ENCODE measurements at regions not wholly inside any gene's neighbourhood (a gene's known extent, or its start where the extent isn't known, plus 50 kb on each side); places are given as distances from the start of the nearest gene placed in this dataset.

DNA sequence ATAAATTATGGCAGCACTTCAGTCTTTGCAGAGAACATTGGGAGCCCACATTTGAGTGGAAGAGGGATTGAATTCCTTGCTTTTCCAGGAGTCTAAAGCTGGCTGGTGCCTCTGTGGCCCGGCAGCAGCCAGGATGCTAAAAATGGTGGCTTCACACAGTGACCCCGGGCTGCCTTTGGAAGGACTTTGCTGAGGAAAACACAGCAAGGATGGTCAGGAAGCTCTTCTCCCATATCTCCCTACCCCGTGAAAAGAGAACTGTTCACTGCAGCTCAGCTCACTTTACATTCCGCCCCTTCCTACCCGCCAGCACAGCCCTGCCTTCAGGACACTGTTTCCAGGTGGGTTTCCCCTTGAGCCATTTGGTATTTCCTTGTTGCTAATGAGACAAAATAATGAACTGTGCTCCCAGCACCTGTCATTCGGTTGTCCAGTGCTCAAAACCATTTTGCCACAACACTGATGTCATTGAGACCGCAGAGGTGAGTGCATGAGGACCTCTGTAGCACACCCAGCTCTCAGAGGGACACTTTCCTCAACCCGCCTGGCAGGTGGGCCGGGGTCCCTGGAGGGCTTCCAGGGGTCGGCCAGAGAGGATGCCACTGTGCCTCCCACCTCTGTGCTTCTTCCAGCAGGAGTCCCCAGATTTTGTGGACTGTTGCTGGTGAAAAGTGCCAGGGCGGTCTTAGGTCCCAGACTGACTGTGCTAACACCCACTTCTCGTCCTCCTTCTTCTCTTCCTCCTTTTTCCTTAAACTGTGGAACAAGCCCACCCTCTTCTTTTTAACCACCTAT, 255.7 kb upstream of the PPP2R2D start:
- no peak overlapping the region for H3K27ac ChIP-seq (ENCODE audit: insufficient read depth, low read depth, low read length, poor library complexity, severe bottlenecking)
- H3K27me3 ChIP-seq (ENCODE audit: control insufficient read depth, insufficient read depth, low read length, poor library complexity, severe bottlenecking) = no peaks in the 10 kb centered on the region
- H3K4me1 ChIP-seq (ENCODE audit: control insufficient read depth, insufficient read depth, low read length) = peaks cover 6% of the 10 kb centered on the region
- H3K36me3 ChIP-seq (ENCODE audit: control insufficient read depth, insufficient read depth, low read length) = no peaks in the 10 kb centered on the region
- WGBS, 2 experiments = 92% methylated on average over 12 of the region's 12 CpGs
- H3K9me3 ChIP-seq (ENCODE audit: control insufficient read depth, low read length) = no peaks in the 10 kb centered on the region
- H3K4me3 ChIP-seq (ENCODE audit: insufficient read depth, low read depth, low read length) = no peak overlapping the region

DNA sequence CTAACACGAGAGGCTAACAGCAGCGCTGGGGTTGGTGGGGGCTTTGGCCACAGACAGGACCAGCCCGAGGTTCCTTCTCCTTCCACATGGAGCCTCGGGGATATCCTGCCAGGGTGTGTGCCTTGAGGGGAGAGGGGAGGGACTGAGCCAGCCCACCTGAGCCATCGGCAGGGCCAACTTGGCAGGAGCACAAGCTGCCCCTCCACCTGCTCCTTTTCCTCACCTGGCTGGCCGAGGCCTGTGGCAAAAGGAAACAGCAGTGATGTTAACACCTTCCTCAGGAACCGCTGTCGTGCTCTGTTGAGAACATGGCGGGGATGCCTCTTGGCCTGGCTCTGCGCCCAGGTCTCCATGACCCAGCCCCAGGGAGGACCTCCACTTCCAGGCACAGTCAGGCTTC, 255.1 kb upstream of the PPP2R2D start:
- WGBS, 2 experiments = 92 to 96% methylated on average over 10 of the region's 10 CpGs
- H3K4me1 ChIP-seq (ENCODE audit: control insufficient read depth, insufficient read depth, low read length) = peaks cover 6% of the 10 kb centered on the region
- H3K4me3 ChIP-seq (ENCODE audit: insufficient read depth, low read depth, low read length) = no peak overlapping the region
- H3K9me3 ChIP-seq (ENCODE audit: control insufficient read depth, low read length) = no peaks in the 10 kb centered on the region
- no peak overlapping the region for H3K27ac ChIP-seq (ENCODE audit: insufficient read depth, low read depth, low read length, poor library complexity, severe bottlenecking)
- no peaks in the 10 kb centered on the region for H3K36me3 ChIP-seq (ENCODE audit: control insufficient read depth, insufficient read depth, low read length)
- no peaks in the 10 kb centered on the region for H3K27me3 ChIP-seq (ENCODE audit: control insufficient read depth, insufficient read depth, low read length, poor library complexity, severe bottlenecking)

DNA sequence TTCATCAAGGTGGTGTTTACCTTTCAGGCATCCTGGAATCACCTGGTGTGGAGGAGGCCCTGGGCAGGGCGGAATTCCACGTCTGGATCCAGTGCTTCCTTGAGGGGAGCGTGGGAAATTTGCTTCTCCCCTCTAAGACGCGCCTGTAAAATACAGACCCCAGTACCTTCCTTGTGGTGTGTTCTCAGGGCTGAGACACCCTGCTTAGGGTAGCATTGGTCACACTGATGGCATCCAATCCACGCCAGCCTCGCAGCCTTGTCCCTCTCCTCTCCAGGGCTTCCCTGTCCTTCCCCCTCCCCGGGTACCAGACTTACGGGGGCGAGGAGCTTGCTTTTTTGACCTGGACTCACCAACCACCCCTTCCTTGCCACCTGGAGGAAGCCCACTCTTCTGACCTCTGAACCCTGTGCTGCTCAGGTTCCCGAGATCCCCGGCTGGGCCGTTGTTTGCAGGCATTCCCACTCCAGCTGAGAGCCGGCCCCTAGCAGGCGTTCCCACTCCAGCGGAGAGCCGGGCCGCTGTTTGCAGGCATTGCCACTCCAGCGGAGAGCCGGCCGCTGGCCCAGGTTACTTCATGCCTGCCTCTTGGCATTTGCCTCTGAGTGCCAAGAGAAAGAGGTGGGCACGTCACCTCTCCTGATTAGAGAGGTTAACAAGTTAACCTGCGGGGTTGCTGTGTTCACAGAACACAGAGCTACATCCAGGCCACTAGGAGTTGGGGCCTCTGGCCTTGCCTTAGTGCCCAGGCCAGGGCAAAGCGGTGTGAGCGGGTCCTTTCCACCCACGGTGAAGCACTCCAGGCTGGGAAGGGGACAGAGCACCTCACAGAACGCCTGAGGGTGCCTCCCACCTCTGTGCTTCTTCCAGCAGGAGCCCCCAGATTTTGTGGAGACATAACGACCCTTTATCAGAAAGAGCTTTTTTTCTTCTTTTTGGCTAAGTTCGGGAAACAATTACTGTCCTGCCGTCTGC, 254.0 kb upstream of the PPP2R2D start:
- H3K36me3 ChIP-seq (ENCODE audit: control insufficient read depth, insufficient read depth, low read length) = no peaks in the 10 kb centered on the region
- H3K27ac ChIP-seq (ENCODE audit: insufficient read depth, low read depth, low read length, poor library complexity, severe bottlenecking) = no peak overlapping the region
- 76 to 80% methylated on average over 30 of the region's 30 CpGs for WGBS, 2 experiments
- no peaks in the 10 kb centered on the region for H3K27me3 ChIP-seq (ENCODE audit: control insufficient read depth, insufficient read depth, low read length, poor library complexity, severe bottlenecking)
- no peak overlapping the region for H3K4me3 ChIP-seq (ENCODE audit: insufficient read depth, low read depth, low read length)
- no peaks in the 10 kb centered on the region for H3K9me3 ChIP-seq (ENCODE audit: control insufficient read depth, low read length)
- peaks cover 7% of the 10 kb centered on the region for H3K4me1 ChIP-seq (ENCODE audit: control insufficient read depth, insufficient read depth, low read length)

DNA sequence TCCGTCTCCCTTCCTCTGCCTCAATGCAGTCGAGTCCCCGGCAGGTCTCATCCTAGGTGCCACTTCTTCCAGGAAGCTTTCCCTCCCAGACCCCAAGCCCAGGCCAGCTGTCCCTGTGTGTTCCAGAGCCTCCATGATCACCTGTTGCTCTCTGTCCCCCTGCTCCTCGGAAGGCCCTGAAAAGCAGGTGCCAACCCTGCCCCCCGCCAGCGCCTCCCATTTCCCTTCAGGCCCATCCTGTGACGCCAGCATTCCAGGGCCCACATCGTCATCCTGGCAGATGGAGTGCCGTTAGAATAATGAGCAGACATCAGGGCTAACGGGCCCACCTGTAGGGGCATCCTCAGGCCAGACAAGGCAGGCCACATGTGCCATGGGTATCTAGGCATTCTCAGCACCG, 253.0 kb upstream of the PPP2R2D start:
- Histone ChIP-seq H3K9me3 (ENCODE audit: control insufficient read depth, low read length) (no peaks in the 10 kb centered on the region), H3K4me3 (ENCODE audit: insufficient read depth, low read depth, low read length) (no peak overlapping the region), H3K27ac (ENCODE audit: insufficient read depth, low read depth, low read length, poor library complexity, severe bottlenecking) (no peak overlapping the region), H3K27me3 (ENCODE audit: control insufficient read depth, insufficient read depth, low read length, poor library complexity, severe bottlenecking) (no peaks in the 10 kb centered on the region), H3K4me1 (ENCODE audit: control insufficient read depth, insufficient read depth, low read length) (peaks cover 17% of the 10 kb centered on the region), H3K36me3 (ENCODE audit: control insufficient read depth, insufficient read depth, low read length) (no peaks in the 10 kb centered on the region)
- WGBS, 2 experiments = 90 to 91% methylated on average over 11 of the region's 11 CpGs

DNA sequence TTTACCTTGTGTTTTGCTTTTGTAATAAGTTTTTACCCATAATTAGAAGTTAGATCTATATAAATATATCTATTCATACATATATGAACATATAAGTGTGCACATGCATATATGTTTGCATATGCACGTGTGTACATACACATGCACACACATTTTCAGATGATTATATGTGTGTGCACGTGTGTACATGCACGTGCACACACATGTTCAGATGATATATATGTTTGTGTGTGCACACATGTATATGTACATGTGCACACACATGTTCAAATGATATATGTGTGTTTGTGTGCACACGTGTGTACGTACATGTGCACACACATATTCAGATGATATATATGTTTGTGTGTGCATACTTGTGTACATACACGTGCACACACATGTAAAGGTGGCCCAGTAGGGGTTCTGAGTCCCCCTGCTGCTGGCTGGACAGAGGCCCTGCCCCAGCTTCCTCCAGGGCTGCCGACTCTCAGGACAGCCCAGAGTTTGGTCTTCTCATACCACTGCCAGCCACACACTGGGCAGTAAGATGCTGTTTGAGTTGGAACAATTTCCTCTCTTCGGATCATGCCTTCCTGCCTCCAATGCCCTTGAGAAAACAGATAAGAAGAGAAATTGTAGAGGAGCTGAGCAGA, 252.3 kb upstream of the PPP2R2D start:
- Histone ChIP-seq H3K4me3 (ENCODE audit: insufficient read depth, low read depth, low read length) (no peak overlapping the region), H3K9me3 (ENCODE audit: control insufficient read depth, low read length) (no peaks in the 10 kb centered on the region), H3K27ac (ENCODE audit: insufficient read depth, low read depth, low read length, poor library complexity, severe bottlenecking) (no peak overlapping the region), H3K4me1 (ENCODE audit: control insufficient read depth, insufficient read depth, low read length) (peaks cover 18% of the 10 kb centered on the region), H3K36me3 (ENCODE audit: control insufficient read depth, insufficient read depth, low read length) (no peaks in the 10 kb centered on the region), H3K27me3 (ENCODE audit: control insufficient read depth, insufficient read depth, low read length, poor library complexity, severe bottlenecking) (no peaks in the 10 kb centered on the region)
- WGBS, 2 experiments = 84 to 90% methylated on average over 8 of the region's 8 CpGs

DNA sequence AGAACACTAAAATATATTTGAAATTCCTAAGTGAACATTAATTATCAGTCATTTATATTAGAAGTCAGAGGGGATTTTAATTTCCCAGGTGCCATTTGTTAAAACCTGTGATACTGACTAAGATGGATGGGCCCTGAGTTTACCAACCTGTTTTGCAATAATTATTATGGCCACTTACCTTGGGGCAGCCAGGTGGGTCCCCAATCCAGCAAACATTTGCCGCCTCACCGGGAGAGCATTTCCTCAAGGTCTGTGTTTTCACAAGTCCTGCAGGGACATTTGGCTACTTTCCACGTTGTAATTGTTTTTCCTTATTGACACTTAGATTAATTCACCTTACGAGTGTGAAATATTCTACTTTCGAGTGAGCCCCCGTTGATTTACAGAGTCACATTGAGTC, 251.2 kb upstream of the PPP2R2D start:
- WGBS, 2 experiments = 91 to 95% methylated on average over 6 of the region's 6 CpGs
- H3K36me3 ChIP-seq (ENCODE audit: control insufficient read depth, insufficient read depth, low read length) = no peaks in the 10 kb centered on the region

DNA sequence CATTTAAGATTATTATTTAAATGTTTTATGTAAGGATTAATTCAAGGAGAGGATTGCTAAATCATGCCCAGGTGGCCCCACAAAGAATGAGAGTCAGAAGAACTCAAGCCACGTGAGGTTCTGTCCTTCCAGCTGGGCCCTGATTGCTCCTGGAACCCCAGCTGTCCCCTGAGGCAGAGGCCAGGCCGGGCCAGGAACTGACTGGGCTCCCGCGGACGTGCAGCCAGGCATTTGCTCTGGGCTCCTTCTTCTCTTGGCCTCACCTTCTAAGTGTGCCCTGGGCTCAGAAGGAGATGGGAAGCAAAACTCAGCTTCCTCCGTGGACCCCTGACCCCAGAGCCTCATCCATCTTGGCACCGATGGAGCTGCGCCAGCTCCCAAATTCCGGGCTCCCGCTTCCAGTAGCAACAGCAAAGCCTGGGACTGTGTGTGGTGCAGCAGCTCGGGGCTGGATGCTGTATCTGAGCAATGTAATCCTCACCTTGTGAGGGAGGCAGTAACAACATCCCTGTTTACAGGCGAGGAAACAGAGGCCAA, 250.6 kb upstream of the PPP2R2D start:
- 77 to 82% methylated on average over 12 of the region's 12 CpGs for WGBS, 2 experiments
- H3K9me3 ChIP-seq (ENCODE audit: control insufficient read depth, low read length) = no peaks in the 10 kb centered on the region
- no peak overlapping the region for H3K27ac ChIP-seq (ENCODE audit: insufficient read depth, low read depth, low read length, poor library complexity, severe bottlenecking)
- H3K27me3 ChIP-seq (ENCODE audit: control insufficient read depth, insufficient read depth, low read length, poor library complexity, severe bottlenecking) = no peaks in the 10 kb centered on the region
- peaks cover 11% of the 10 kb centered on the region for H3K4me1 ChIP-seq (ENCODE audit: control insufficient read depth, insufficient read depth, low read length)
- no peaks in the 10 kb centered on the region for H3K36me3 ChIP-seq (ENCODE audit: control insufficient read depth, insufficient read depth, low read length)
- no peak overlapping the region for H3K4me3 ChIP-seq (ENCODE audit: insufficient read depth, low read depth, low read length)

More for the DNA sequence above, 251.2 kb upstream of the PPP2R2D start:
- Histone ChIP-seq H3K4me1 (ENCODE audit: control insufficient read depth, insufficient read depth, low read length) (peaks cover 11% of the 10 kb centered on the region), H3K9me3 (ENCODE audit: control insufficient read depth, low read length) (no peaks in the 10 kb centered on the region), H3K27me3 (ENCODE audit: control insufficient read depth, insufficient read depth, low read length, poor library complexity, severe bottlenecking) (no peaks in the 10 kb centered on the region), H3K4me3 (ENCODE audit: insufficient read depth, low read depth, low read length) (no peak overlapping the region), H3K27ac (ENCODE audit: insufficient read depth, low read depth, low read length, poor library complexity, severe bottlenecking) (no peak overlapping the region)

DNA sequence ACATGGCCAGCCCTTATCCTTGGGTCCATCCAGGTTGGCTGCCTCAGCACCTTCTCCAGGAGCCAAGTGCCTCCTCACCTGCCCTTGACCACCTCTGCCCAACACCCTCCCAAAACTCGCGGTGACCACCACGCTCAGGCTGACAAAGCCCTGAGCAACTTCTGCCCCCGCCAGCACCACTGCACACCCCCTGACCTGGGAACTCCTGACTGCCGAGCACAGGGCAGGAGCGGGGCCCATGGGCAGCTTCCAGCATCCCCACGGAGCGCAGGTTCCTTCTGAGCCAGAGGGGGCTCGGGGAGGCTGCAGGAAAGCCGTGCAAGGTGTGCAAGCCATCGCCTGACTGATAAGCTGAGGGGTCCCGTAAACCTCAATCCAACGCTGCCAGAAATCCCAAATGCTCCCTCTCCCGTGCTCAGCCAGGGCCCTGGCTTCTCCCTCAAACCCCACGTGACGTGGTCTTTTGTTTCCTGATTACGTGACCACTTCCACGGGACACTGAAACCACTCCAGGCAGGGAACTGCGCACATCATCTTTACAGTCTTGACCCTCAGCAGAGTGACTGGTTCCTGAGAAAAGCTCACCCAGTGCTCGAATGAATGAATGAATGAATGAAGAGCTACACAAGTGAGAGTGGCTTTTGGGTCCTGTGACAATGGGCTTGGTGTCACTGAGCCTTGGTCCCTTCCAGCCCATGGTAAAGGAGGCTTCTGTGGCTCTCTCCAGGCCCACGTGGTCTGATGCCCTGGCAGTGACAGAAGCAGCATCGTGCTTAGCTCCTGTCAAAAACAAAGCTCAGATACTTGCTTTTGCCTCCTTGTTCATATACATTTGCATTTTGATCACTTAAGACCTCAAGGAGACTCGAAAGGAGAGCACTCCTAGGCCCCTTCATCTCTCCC, 249.8 kb upstream of the PPP2R2D start:
- no peak overlapping the region for H3K27ac ChIP-seq (ENCODE audit: insufficient read depth, low read depth, low read length, poor library complexity, severe bottlenecking)
- H3K4me3 ChIP-seq (ENCODE audit: insufficient read depth, low read depth, low read length) = no peak overlapping the region
- WGBS, 2 experiments = 79 to 80% methylated on average over 23 of the region's 23 CpGs

DNA sequence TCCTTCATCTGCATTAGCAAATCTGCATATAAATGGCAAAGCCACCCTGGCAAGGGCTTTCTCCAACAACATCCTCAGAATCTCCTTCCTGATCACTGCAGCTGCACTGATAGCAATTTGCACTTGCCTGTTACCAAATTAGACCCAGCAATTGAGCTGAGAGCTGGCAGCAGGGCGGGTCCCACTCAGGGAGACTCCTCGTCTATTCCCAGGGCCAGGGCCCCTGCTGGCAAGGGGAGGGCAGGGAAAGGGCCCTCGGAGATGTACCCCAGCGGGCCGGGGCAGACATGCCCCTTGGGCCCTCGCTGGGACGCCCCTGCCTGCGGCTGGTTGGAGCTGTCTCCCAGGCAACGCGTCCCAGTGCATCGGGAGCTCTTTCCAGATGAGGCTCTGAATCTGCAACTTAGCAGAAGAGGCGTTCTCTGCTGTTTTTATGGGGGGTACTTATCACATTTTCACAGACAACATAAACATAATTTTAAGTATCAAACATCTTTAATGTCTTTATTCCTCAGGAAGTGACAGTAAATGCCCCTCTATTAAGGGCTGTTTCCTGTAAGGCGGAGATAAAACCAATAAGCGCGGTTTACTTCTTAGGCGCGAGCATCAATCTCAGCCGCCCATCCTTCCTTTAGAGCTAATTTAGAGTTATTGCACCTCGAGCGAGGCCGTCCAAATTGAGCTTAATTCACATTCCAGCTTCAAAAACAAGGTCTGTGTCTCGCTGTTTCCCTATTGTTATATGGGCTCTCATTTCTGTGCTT, 249.0 kb upstream of the PPP2R2D start:
- no peaks in the 10 kb centered on the region for H3K36me3 ChIP-seq (ENCODE audit: control insufficient read depth, insufficient read depth, low read length)
- no peaks in the 10 kb centered on the region for H3K27me3 ChIP-seq (ENCODE audit: control insufficient read depth, insufficient read depth, low read length, poor library complexity, severe bottlenecking)
- H3K27ac ChIP-seq (ENCODE audit: insufficient read depth, low read depth, low read length, poor library complexity, severe bottlenecking) = no peak overlapping the region
- H3K4me1 ChIP-seq (ENCODE audit: control insufficient read depth, insufficient read depth, low read length) = peaks cover 11% of the 10 kb centered on the region
- 36 to 39% methylated on average over 22 of the region's 22 CpGs for WGBS, 2 experiments
- no peaks in the 10 kb centered on the region for H3K9me3 ChIP-seq (ENCODE audit: control insufficient read depth, low read length)
- no peak overlapping the region for H3K4me3 ChIP-seq (ENCODE audit: insufficient read depth, low read depth, low read length)

More for the DNA sequence above, 249.8 kb upstream of the PPP2R2D start:
- Histone ChIP-seq H3K27me3 (ENCODE audit: control insufficient read depth, insufficient read depth, low read length, poor library complexity, severe bottlenecking) (no peaks in the 10 kb centered on the region), H3K4me1 (ENCODE audit: control insufficient read depth, insufficient read depth, low read length) (peaks cover 11% of the 10 kb centered on the region), H3K36me3 (ENCODE audit: control insufficient read depth, insufficient read depth, low read length) (no peaks in the 10 kb centered on the region), H3K9me3 (ENCODE audit: control insufficient read depth, low read length) (no peaks in the 10 kb centered on the region)
